Muscle of leg (tissue), 3 donors: ENCODE measurements at regions not wholly inside any gene's neighbourhood (a gene's known extent, or its start where the extent isn't known, plus 50 kb on each side); places are given as distances from the start of the nearest gene placed in this dataset.
"Not testable (repeated sequence)": the region's sequence is repeated elsewhere in the genome, so short reads cannot be mapped to it uniquely, and the experiment has no call there.

Experiments used
- DNase-seq: peaks from one replicate; pipeline ENCODE4 v3.0.0; 2013
- H3K27ac ChIP-seq: one replicate; pipeline ENCODE4 v1.5.1; 2013; ENCODE audit warnings: mild to moderate bottlenecking, low read length, control low read depth
- H3K27me3 ChIP-seq: one replicate; pipeline ENCODE4 v1.6.1; 2013; ENCODE audit warnings: low read length; ENCODE audit not compliant: control insufficient read depth, insufficient read depth
- H3K36me3 ChIP-seq: one replicate; pipeline ENCODE4 v1.6.1; 2013; ENCODE audit warnings: low read length; ENCODE audit not compliant: control insufficient read depth, insufficient read depth
- H3K4me1 ChIP-seq: one replicate; pipeline ENCODE4 v1.6.1; 2013; ENCODE audit warnings: low read length; ENCODE audit not compliant: control insufficient read depth, insufficient read depth
- H3K4me3 ChIP-seq: one replicate; pipeline ENCODE4 v1.5.1; 2013; ENCODE audit warnings: low read length, control low read depth
- H3K9me3 ChIP-seq: replicated peaks from 2 replicates; pipeline ENCODE4 v1.6.1; 2013; ENCODE audit warnings: low read depth, low read length; ENCODE audit not compliant: control insufficient read depth
- WGBS: methylation state at CpG from one replicate; pipeline ENCODE4 v1.1.5; 2013; ENCODE audit warnings: missing lambda C conversion rate; ENCODE audit not compliant: insufficient coverage; 5-methylcytosine and 5-hydroxymethylcytosine counted together

GRCh38 chrX:90575155-90575554 lies 653.4 kb downstream of the TGIF2LX start:
- WGBS, result no CpG with 5 or more reads among the region's 4 CpGs
- H3K4me1 ChIP-seq, H3K36me3 ChIP-seq, H3K4me3 ChIP-seq, H3K9me3 ChIP-seq, DNase-seq, H3K27ac ChIP-seq, H3K27me3 ChIP-seq: not testable (repeated sequence)

GRCh38 chrX:90601921-90602320 lies 680.2 kb downstream of the TGIF2LX start:
- not testable (repeated sequence) for H3K4me1 ChIP-seq, H3K27ac ChIP-seq, DNase-seq, H3K9me3 ChIP-seq, H3K36me3 ChIP-seq, H3K4me3 ChIP-seq, H3K27me3 ChIP-seq
- 57% methylated on average over 1 of the region's 1 CpG for WGBS

GRCh38 chrX:90605736-90606135 lies 684.0 kb downstream of the TGIF2LX start:
- H3K9me3 ChIP-seq, result not testable (repeated sequence)
- WGBS, result no CpG with 5 or more reads among the region's 2 CpGs
- DNase-seq, result peak; percentile 84

GRCh38 chrX:90617710-90618325 lies 696.1 kb downstream of the TGIF2LX start:
- Histone ChIP-seq H3K36me3 (no peaks in the 10 kb centered on the region), H3K4me3 (no peak overlapping the region), H3K27ac (no peak overlapping the region), H3K4me1 (no peaks in the 10 kb centered on the region), H3K9me3 (no peaks in the 10 kb centered on the region), H3K27me3 (no peaks in the 10 kb centered on the region)
- 88% methylated on average over 14 of the region's 22 CpGs for WGBS
- no peak for DNase-seq

More at GRCh38 chrX:90605736-90606135, 684.0 kb downstream of the TGIF2LX start:
- H3K27me3 ChIP-seq, H3K27ac ChIP-seq, H3K36me3 ChIP-seq, H3K4me1 ChIP-seq, H3K4me3 ChIP-seq: not testable (repeated sequence)

- DNase-seq, result peak; percentile 7
- not testable (repeated sequence) for H3K27ac ChIP-seq, H3K4me1 ChIP-seq, H3K27me3 ChIP-seq, H3K36me3 ChIP-seq, H3K4me3 ChIP-seq, H3K9me3 ChIP-seq
- WGBS, result 26% methylated on average over 4 of the region's 5 CpGs
Measured at GRCh38 chrX:90665161-90665560, 743.5 kb downstream of the TGIF2LX start.

GRCh38 chrX:90713552-90713951 lies 721.1 kb upstream of the PABPC5 start:
- not testable (repeated sequence) for H3K9me3 ChIP-seq, H3K4me1 ChIP-seq, DNase-seq, H3K27me3 ChIP-seq, H3K4me3 ChIP-seq, H3K27ac ChIP-seq, H3K36me3 ChIP-seq
- WGBS, result 94% methylated on average over 9 of the region's 17 CpGs

GRCh38 chrX:90737555-90737954 lies 697.1 kb upstream of the PABPC5 start:
- not testable (repeated sequence) for H3K4me1 ChIP-seq
- WGBS, result 90% methylated on average over 2 of the region's 3 CpGs

GRCh38 chrX:90757619-90758018 lies 677.0 kb upstream of the PABPC5 start:
- not testable (repeated sequence) for H3K27me3 ChIP-seq, H3K4me1 ChIP-seq, H3K36me3 ChIP-seq, H3K27ac ChIP-seq, DNase-seq, H3K9me3 ChIP-seq, H3K4me3 ChIP-seq
- WGBS, result no CpG with 5 or more reads among the region's 3 CpGs

More at GRCh38 chrX:90737555-90737954, 697.1 kb upstream of the PABPC5 start:
- not testable (repeated sequence) for H3K27ac ChIP-seq, DNase-seq, H3K4me3 ChIP-seq, H3K9me3 ChIP-seq, H3K27me3 ChIP-seq, H3K36me3 ChIP-seq

- not testable (repeated sequence) for H3K4me3 ChIP-seq, H3K27me3 ChIP-seq, H3K36me3 ChIP-seq, H3K4me1 ChIP-seq, H3K9me3 ChIP-seq, H3K27ac ChIP-seq, DNase-seq
- 88% methylated on average over 15 of the region's 15 CpGs for WGBS
Measured at GRCh38 chrX:90765482-90765881, 669.2 kb upstream of the PABPC5 start.

GRCh38 chrX:90780286-90780789 lies 654.3 kb upstream of the PABPC5 start:
- H3K27ac ChIP-seq, H3K27me3 ChIP-seq, DNase-seq, H3K4me3 ChIP-seq, H3K36me3 ChIP-seq, H3K9me3 ChIP-seq, H3K4me1 ChIP-seq: not testable (repeated sequence)
- WGBS, result no CpG with 5 or more reads among the region's 1 CpG
